ENCODE measurements at regions not wholly inside any gene's neighbourhood (a gene's known extent, or its start where the extent isn't known, plus 50 kb on each side); places are given as distances from the start of the nearest gene placed in this dataset.

- DNase-seq (ENCODE audit: low read depth in 2 of 3, low spot score in 2 of 3) = no peak
Measured at GRCh38 chr5:173777674-173778073, 110.5 kb upstream of the CPEB4 start.

GRCh38 chr5:173778152-173778782, 109.9 kb upstream of the CPEB4 start:
- no peak for DNase-seq (ENCODE audit: low read depth in 2 of 3, low spot score in 2 of 3)

GRCh38 chr5:173778784-173779304, 109.3 kb upstream of the CPEB4 start:
- peak in 1 of 3 donors; percentile 65 for DNase-seq (ENCODE audit: low read depth in 2 of 3, low spot score in 2 of 3)

- DNase-seq (ENCODE audit: low read depth in 2 of 3, low spot score in 2 of 3) = no peak
Measured at GRCh38 chr5:173780235-173781234, 107.6 kb upstream of the CPEB4 start.

GRCh38 chr5:173781432-173781815, 106.7 kb upstream of the CPEB4 start:
- DNase-seq (ENCODE audit: low read depth in 2 of 3, low spot score in 2 of 3) = no peak

GRCh38 chr5:173781816-173782670, 106.1 kb upstream of the CPEB4 start:
- peak; percentile 23 to 95 (median 90) for DNase-seq (ENCODE audit: low read depth in 2 of 3, low spot score in 2 of 3)

GRCh38 chr5:173782671-173783101, 105.5 kb upstream of the CPEB4 start:
- DNase-seq (ENCODE audit: low read depth in 2 of 3, low spot score in 2 of 3) = peak in 1 of 3 donors; percentile 59

GRCh38 chr5:173783371-173783770, 104.8 kb upstream of the CPEB4 start:
- DNase-seq (ENCODE audit: low read depth in 2 of 3, low spot score in 2 of 3) = no peak

GRCh38 chr5:173785400-173785799, 102.7 kb upstream of the CPEB4 start:
- DNase-seq (ENCODE audit: low read depth in 2 of 3, low spot score in 2 of 3) = no peak

- DNase-seq (ENCODE audit: low read depth in 2 of 3, low spot score in 2 of 3) = no peak
Measured at GRCh38 chr5:173785866-173786265, 102.3 kb upstream of the CPEB4 start.

- no peak for DNase-seq (ENCODE audit: low read depth in 2 of 3, low spot score in 2 of 3)
Measured at GRCh38 chr5:173786286-173787187, 101.6 kb upstream of the CPEB4 start.

GRCh38 chr5:173789031-173789920, 98.9 kb upstream of the CPEB4 start:
- DNase-seq (ENCODE audit: low read depth in 2 of 3, low spot score in 2 of 3) = no peak

- DNase-seq (ENCODE audit: low read depth in 2 of 3, low spot score in 2 of 3) = no peak
Measured at GRCh38 chr5:173790177-173790719, 97.9 kb upstream of the CPEB4 start.

- DNase-seq (ENCODE audit: low read depth in 2 of 3, low spot score in 2 of 3) = no peak
Measured at GRCh38 chr5:173790836-173791546, 97.2 kb upstream of the CPEB4 start.

GRCh38 chr5:173791878-173792277, 96.3 kb upstream of the CPEB4 start:
- no peak for DNase-seq (ENCODE audit: low read depth in 2 of 3, low spot score in 2 of 3)

GRCh38 chr5:173792781-173793547, 95.2 kb upstream of the CPEB4 start:
- DNase-seq (ENCODE audit: low read depth in 2 of 3, low spot score in 2 of 3) = no peak

Measured in hematopoietic multipotent progenitor cell (in vitro differentiated cells).